ENCODE measurements at regions not wholly inside any gene's neighbourhood (a gene's known extent, or its start where the extent isn't known, plus 50 kb on each side); places are given as distances from the start of the nearest gene placed in this dataset.

GRCh38 chr13:105016266-105016665, 1519.2 kb downstream of the EFNB2 start:
- TF ChIP-seq CTCF (IDR thresholded peaks at IDR 0.05): no peak
- no peak for TF ChIP-seq POLR2A (IDR thresholded peaks at IDR 0.05)

All from right lobe of liver (tissue), 4 donors.